Activated CD8-positive, alpha-beta memory T cell treated with anti-CD3 and anti-CD28 coated beads, Interleukin-2, amount 10 ng/mL, durations not matched to agents 7 days and 5 days (primary cell): ENCODE measurements at regions not wholly inside any gene's neighbourhood (a gene's known extent, or its start where the extent isn't known, plus 50 kb on each side); places are given as distances from the start of the nearest gene placed in this dataset.

Experiments
- ATAC-seq: fragments of 150-1000 bp; cut with Tn5 transposase; one replicate; pipeline ENCODE4 v1.10.0; 2021; ENCODE audit warnings: moderate library complexity
- CTCF ChIA-PET: fragments of 350-600 bp; sonication (Branson Sonifier 250); formaldehyde crosslinking; loops from one replicate; lab custom pipeline; 2021; ENCODE audit warnings: antibody characterized with exemption; lab: Charles Lee
- DNase-seq: peaks from one replicate; pipeline ENCODE4 v3.0.0-alpha.2; 2020
- H3K27ac Mint-ChIP-seq: one replicate; pipeline ENCODE4 v1.8.0; 2021; ENCODE audit warnings: mild to moderate bottlenecking, mixed read lengths
- H3K27me3 Mint-ChIP-seq: one replicate; pipeline ENCODE4 v1.8.0; 2021; ENCODE audit warnings: mixed read lengths
- H3K36me3 Mint-ChIP-seq: one replicate; pipeline ENCODE4 v1.8.0; 2021; ENCODE audit warnings: mild to moderate bottlenecking, mixed read lengths
- H3K4me1 Mint-ChIP-seq: one replicate; pipeline ENCODE4 v1.8.0; 2021; ENCODE audit warnings: mixed read lengths
- H3K4me3 Mint-ChIP-seq: one replicate; pipeline ENCODE4 v1.8.0; 2021; ENCODE audit warnings: mild to moderate bottlenecking, moderate library complexity, mixed read lengths
- H3K9me3 Mint-ChIP-seq: one replicate; pipeline ENCODE4 v1.8.0; 2022; ENCODE audit warnings: low read depth, mixed read lengths

DNA sequence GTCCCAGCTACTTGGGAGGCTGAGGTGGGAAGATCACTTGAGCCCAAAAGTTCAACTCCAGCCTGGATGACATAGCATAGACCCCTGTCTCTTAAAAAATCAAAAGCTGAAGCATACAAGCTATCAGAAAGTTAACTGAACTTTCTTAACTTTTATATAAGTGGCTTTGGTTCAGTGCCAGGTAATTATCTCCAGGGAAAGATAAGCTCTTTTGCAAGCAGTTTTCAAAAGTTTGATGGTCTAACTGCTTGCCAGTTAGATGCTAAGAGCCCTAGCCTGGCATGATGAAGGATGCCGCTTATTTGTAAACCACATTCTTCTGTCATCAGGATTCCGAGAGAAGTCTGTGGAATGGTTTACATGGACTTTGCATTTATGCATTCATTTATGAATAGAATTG, 409.1 kb downstream of the AEBP2 start:
- no peaks in the 10 kb centered on the region for H3K36me3 Mint-ChIP-seq
- H3K4me1 Mint-ChIP-seq, result no peaks in the 10 kb centered on the region
- H3K27me3 Mint-ChIP-seq, result no peaks in the 10 kb centered on the region
- no peak overlapping the region for H3K27ac Mint-ChIP-seq
- ATAC-seq, result no peak
- no peaks in the 10 kb centered on the region for H3K9me3 Mint-ChIP-seq
- no peak for DNase-seq
- no peak overlapping the region for H3K4me3 Mint-ChIP-seq
- CTCF ChIA-PET, result interaction anchor here (1.0 kb wide), 1 partner anchor 8 kb away, joined by 3 read pairs; no protein-coding TSS in a partner anchor

DNA sequence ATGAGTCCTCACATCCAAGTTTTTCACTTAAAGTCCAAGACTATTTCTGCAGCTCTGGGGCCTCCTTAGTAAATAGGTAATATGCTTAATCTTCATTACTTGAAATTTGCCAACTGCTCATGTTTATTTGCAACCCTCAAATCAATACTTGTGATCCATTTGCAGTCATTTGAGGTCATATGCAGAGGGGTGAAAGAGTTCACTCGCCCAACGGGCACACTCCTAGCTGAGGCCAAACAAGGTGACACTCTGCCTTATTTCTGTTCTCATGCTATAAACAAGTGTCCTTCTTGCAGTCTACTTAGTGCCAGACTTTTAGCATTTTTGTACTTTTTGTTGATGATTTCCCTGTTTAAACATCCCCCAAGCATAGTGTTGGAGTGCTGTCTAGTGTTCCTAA, 409.9 kb downstream of the AEBP2 start:
- H3K9me3 Mint-ChIP-seq, result no peaks in the 10 kb centered on the region
- no peaks in the 10 kb centered on the region for H3K4me1 Mint-ChIP-seq
- DNase-seq, result no peak
- CTCF ChIA-PET, result interaction anchor here (1.0 kb wide), 1 partner anchor 9 kb away, joined by 3 read pairs; no protein-coding TSS in a partner anchor
- no peak overlapping the region for H3K4me3 Mint-ChIP-seq
- H3K36me3 Mint-ChIP-seq, result no peaks in the 10 kb centered on the region
- no peaks in the 10 kb centered on the region for H3K27me3 Mint-ChIP-seq
- ATAC-seq, result no peak
- H3K27ac Mint-ChIP-seq, result no peak overlapping the region

DNA sequence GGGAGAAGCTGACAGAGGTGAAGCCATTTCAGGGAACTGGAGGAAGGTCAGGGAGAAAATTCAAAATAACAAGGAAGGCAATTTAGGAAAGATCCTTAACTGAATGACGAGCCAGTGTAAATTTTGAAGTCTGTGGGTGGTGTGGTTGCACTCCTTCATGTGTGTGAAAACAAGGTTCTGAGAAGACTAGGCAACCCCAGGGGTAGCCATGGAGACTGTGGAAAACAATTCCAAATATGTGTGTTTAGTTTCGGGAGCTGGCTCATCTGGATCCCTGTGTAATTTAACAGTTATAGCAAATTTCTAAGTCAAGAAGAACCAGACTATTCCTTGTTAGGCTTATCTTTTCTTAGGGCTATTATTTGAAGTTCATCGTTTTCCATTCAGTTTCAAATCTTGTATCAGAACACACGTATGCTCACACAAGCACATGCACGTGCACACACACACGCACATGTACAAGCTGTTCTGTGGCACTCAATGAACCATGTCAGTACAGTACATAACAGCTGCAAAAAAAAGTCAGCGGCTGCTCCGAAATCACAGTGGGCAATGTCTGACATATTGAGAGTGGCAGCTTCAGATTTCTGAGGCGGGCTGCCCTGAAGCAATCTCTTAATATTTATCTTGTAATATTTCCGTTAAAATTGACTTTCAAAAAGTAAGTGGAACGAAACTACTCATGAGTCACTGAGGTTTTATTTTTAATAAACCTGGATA, 411.2 kb downstream of the AEBP2 start:
- Mint-ChIP-seq H3K4me1 (no peaks in the 10 kb centered on the region), H3K36me3 (no peaks in the 10 kb centered on the region), H3K27ac (no peak overlapping the region), H3K27me3 (no peaks in the 10 kb centered on the region), H3K4me3 (no peak overlapping the region), H3K9me3 (no peaks in the 10 kb centered on the region)
- DNase-seq, result no peak
- CTCF ChIA-PET, result interaction anchor here (1.3 kb wide), 1 partner anchor 14 kb away, joined by 3 read pairs; no protein-coding TSS in a partner anchor
- ATAC-seq, result no peak

DNA sequence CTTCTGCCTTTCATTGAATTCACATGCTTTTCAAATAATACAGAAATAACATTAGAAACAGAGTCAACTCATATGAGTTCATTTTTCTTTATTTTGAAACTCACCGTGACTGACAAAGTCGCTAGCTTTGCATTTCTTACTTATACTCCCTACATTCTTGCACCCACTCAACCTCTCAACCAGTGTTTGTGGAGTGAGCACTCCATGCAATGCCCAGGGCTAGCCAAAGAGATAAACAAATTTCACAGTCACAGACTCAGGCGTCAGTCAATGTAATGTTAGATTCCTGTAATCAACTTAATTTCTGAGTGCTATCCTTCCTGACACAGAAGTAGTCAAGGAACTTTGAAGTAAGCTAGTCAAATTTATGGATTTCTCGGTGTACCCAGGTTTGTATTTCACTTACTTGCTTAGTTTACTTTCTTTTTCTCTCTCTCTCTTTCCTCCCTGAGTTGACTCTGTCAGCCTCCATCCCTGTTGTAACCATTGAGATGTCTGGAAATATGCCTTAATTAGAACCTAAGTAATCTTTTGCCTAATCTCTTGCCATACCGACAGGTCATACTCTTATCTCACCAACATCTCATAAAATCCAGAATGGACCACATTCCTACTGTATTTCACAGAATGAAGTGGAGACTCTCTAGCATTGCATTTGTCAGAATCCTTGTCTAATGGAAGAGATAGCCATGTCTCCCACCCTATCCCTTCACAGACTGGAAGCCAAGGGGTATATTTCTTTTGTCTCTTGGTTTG, 413.0 kb downstream of the AEBP2 start:
- no peak overlapping the region for H3K27ac Mint-ChIP-seq
- no peak overlapping the region for H3K4me3 Mint-ChIP-seq
- H3K36me3 Mint-ChIP-seq, result no peaks in the 10 kb centered on the region
- CTCF ChIA-PET, result no interaction called here
- H3K4me1 Mint-ChIP-seq, result no peaks in the 10 kb centered on the region
- DNase-seq, result no peak
- no peaks in the 10 kb centered on the region for H3K9me3 Mint-ChIP-seq
- peaks cover 4% of the 10 kb centered on the region for H3K27me3 Mint-ChIP-seq
- no peak for ATAC-seq

DNA sequence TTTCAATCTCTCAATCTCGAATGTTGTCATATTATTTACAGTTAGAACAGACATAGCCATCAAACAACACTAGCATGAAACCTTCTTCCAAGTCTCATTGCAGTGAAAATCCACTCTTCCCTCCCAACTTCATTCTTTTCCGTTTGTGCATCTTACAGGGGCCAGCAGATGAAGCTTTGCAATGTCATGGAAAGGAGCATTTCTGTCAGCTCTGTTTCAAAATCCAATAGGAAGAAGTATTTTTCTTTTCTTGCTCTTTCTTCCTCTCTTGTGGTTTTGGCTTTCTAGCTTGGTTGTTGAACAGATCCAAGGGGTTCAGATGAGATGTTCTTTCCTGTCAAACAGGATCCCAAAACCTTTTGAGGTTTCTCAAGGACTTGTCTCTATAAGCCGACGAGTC, 416.6 kb downstream of the AEBP2 start:
- Mint-ChIP-seq H3K4me3 (no peak overlapping the region), H3K27me3 (peaks cover 4% of the 10 kb centered on the region), H3K36me3 (no peaks in the 10 kb centered on the region), H3K9me3 (no peaks in the 10 kb centered on the region), H3K4me1 (no peaks in the 10 kb centered on the region), H3K27ac (no peak overlapping the region)
- no peak for DNase-seq
- no peak for ATAC-seq
- CTCF ChIA-PET, result no interaction called here

DNA sequence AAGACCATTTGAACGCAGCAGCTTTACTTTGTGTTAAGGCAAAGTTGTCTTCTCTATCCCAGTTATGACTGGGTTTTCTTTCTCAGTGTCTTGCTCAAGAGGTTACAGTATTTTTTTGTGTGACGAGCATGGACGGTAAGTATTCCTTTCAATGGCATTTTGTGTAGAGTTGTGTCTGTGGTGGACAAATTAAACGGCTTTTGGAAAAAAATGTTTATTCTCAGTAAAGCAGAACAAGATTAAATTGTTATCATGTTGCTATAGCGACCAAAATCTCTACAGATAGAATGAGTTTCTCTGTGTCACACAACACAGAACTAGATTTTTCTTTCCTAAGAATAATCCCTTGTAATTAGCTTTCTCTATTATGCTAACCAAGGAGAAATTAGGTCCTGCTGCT, 417.1 kb downstream of the AEBP2 start:
- H3K4me3 Mint-ChIP-seq, result no peak overlapping the region
- CTCF ChIA-PET, result no interaction called here
- no peaks in the 10 kb centered on the region for H3K9me3 Mint-ChIP-seq
- H3K27me3 Mint-ChIP-seq, result peaks cover 4% of the 10 kb centered on the region
- H3K4me1 Mint-ChIP-seq, result no peaks in the 10 kb centered on the region
- no peaks in the 10 kb centered on the region for H3K36me3 Mint-ChIP-seq
- DNase-seq (no peak), ATAC-seq (no peak)
- H3K27ac Mint-ChIP-seq, result no peak overlapping the region

DNA sequence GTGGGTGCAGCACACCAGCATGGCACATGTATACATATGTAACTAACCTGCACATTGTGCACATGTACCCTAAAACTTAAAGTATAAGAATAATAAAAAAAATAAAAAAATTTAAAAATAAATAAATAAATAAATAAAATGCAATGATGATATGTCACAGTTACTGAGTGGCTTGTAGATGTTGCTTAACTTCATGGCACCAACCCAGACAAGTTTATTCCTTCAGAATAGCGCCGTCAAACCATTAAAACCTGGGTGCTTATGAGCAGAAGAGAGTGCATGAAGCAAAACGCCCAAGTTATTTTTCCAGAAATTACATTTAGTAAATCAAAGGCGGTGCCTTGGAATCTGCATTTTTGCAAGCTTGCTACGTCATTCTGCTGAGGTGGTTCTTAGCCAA, 417.9 kb downstream of the AEBP2 start:
- no peak overlapping the region for H3K4me3 Mint-ChIP-seq
- CTCF ChIA-PET, result no interaction called here
- no peaks in the 10 kb centered on the region for H3K9me3 Mint-ChIP-seq
- ATAC-seq (no peak), DNase-seq (no peak)
- H3K27ac Mint-ChIP-seq, result no peak overlapping the region
- no peaks in the 10 kb centered on the region for H3K36me3 Mint-ChIP-seq
- H3K27me3 Mint-ChIP-seq, result peaks cover 4% of the 10 kb centered on the region
- no peaks in the 10 kb centered on the region for H3K4me1 Mint-ChIP-seq

DNA sequence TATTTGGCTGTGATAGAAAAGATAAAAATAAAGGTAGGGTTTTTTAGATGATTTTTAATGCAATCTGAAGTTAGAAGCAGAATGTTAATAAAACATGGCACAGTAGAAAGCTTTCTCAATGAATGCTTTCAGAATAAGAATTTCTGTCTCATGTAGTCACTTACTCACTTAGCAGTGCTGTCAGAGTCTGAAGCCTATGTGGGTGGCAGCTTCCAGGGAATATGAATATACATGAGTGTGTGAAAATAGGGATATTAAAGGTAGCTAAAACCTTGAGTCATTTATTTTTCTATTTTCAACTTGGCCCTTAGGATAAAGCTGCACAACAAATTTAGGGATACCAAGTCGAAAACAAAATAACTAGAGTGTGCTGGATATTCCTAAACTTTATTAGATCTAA, 427.9 kb downstream of the AEBP2 start:
- no peaks in the 10 kb centered on the region for H3K36me3 Mint-ChIP-seq
- CTCF ChIA-PET, result interaction anchor here (1.0 kb wide), 1 partner anchor 50 kb away, joined by 3 read pairs; no protein-coding TSS in a partner anchor
- ATAC-seq, result no peak
- H3K4me1 Mint-ChIP-seq, result no peaks in the 10 kb centered on the region
- DNase-seq, result no peak
- H3K4me3 Mint-ChIP-seq, result no peak overlapping the region
- H3K27ac Mint-ChIP-seq, result no peak overlapping the region
- no peaks in the 10 kb centered on the region for H3K27me3 Mint-ChIP-seq
- H3K9me3 Mint-ChIP-seq, result no peaks in the 10 kb centered on the region

DNA sequence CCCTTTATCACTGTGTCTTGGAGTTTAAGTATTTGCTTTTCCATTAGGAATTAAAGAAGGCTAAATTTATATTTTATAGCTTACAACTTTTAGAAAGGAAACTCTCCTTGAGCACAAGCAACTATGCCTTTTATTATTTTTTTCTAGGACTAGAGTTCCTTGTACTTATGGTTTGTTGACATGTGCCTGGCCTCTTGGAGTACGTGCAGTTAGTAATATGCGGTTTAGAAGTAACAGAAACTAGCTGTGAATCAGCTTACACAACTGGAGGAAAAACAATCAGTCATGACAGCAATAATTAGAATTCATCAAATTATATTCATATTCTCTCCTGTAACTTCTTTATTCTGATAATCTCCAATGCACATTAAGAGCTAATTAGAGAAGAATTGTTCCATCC, 428.7 kb downstream of the AEBP2 start:
- ATAC-seq, result no peak

DNA sequence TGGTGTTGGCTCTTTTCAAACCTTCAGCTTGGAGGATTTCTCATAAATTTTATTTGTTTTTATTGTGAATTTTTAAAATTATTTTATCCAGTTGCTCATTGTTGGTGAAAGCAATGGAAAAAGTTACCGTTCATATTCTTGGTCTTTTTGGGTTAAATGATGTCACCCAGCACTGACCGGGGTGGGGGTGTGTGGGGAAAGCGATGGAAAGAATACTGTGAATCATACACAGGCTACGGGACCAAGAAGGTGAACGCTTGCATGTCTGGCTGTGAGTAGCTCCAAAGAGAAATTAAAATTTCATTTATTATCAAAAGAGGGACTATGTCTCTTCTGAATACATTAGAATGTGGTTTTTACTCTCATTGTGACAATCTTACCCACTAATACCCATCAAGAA, 430.1 kb downstream of the AEBP2 start:
- Mint-ChIP-seq H3K27me3 (no peaks in the 10 kb centered on the region), H3K27ac (no peak overlapping the region), H3K4me3 (no peak overlapping the region), H3K9me3 (peaks cover 1% of the 10 kb centered on the region), H3K36me3 (no peaks in the 10 kb centered on the region), H3K4me1 (no peaks in the 10 kb centered on the region)
- ATAC-seq (no peak), DNase-seq (no peak)
- CTCF ChIA-PET, result no interaction called here

More for the DNA sequence above, 428.7 kb downstream of the AEBP2 start:
- CTCF ChIA-PET, result no interaction called here
- Mint-ChIP-seq H3K36me3 (no peaks in the 10 kb centered on the region), H3K4me3 (no peak overlapping the region), H3K27me3 (no peaks in the 10 kb centered on the region), H3K9me3 (no peaks in the 10 kb centered on the region), H3K27ac (no peak overlapping the region), H3K4me1 (no peaks in the 10 kb centered on the region)
- DNase-seq, result no peak

DNA sequence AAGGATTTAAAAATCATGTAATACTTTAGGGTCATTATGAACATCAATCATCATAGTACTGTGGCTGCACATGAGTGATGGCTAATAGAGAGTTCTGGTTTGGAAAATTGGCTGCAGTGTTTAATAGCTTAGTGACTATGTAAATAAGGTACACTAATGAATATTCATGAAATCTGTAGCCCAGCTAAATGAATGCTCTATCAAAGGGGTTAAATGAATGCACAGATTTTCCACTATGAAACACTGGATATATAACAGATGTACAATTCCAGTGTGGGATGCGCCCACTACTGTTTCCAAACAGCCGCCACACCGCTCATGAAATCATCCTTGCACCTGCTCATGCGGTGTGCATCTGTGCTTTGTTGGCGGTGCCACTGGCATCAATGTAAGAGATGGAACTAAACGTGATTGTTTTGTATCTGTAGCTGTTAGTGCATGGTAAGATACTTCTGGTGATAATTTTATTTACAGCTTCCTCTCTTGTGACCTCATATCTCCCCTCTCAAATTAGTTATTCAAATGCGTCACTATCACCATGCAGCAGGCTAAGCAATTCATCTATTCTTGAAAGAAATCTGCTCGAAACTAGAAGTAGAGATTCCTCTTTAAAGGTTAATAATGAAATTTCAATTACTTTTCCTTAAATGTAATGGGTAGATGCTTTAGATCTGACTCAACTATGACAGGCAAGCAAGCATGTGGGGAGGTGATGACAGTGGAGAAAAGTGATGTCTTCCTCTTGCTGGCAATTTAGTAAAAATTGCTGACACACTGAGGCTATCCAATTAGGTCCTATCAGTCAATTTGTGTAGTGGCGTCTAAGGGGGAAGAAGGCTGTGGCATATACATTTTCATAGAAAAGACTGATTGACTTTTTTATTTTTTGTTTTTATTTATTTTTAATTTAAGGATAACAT, 433.6 kb downstream of the AEBP2 start:
- Mint-ChIP-seq H3K4me3 (no peak overlapping the region), H3K36me3 (no peaks in the 10 kb centered on the region), H3K27me3 (peaks cover 2% of the 10 kb centered on the region), H3K4me1 (no peaks in the 10 kb centered on the region), H3K9me3 (peaks cover 1% of the 10 kb centered on the region), H3K27ac (no peak overlapping the region)
- no peak for DNase-seq
- CTCF ChIA-PET, result no interaction called here
- ATAC-seq, result no peak

DNA sequence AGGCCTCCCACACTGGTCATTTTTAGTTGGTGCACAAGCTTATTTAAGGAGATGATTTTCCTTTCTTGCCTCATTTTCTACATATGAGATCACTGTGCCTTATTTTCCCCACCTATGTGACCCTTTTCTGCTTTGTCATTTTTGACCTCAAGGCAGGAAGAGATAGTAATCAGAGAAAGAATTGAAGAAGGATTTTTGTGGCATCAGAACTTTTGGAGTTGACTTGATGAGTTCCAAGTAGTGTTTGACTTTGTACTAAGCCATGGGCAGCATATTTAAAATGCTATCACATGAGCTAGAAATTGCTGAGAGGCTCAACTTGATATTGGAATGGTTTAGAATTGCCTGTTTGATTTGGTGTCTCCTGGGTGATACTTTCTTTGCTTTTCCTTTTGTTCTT, 440.8 kb downstream of the AEBP2 start:
- ATAC-seq (no peak), DNase-seq (no peak)
- Mint-ChIP-seq H3K4me1 (no peaks in the 10 kb centered on the region), H3K27ac (no peak overlapping the region), H3K36me3 (no peaks in the 10 kb centered on the region), H3K27me3 (peaks cover 4% of the 10 kb centered on the region), H3K4me3 (no peak overlapping the region), H3K9me3 (no peaks in the 10 kb centered on the region)
- CTCF ChIA-PET, result no interaction called here

DNA sequence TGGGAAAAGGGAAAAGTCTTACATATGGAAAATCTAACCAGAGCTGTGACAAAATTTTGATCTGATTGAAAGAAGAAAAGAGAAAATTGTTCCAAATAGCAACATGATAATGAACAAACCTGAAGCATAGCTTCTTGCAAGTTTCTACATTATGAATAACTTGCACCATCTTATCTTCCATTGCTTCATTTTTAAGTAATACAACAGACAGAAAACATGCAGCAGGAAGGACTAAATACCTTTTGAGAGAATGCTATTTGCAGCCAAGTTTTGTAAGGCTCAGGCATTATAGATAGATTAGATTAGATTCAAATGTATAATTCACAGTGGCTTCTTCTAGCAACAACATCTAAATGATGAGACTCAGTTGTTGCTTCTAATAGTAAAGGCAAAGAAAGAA, 441.4 kb downstream of the AEBP2 start:
- Mint-ChIP-seq H3K4me1 (no peaks in the 10 kb centered on the region), H3K36me3 (no peaks in the 10 kb centered on the region), H3K4me3 (no peak overlapping the region), H3K27me3 (peaks cover 3% of the 10 kb centered on the region), H3K9me3 (no peaks in the 10 kb centered on the region), H3K27ac (no peak overlapping the region)
- CTCF ChIA-PET, result no interaction called here
- no peak for DNase-seq
- ATAC-seq, result no peak
